ENCODE measurements at regions not wholly inside any gene's neighbourhood (a gene's known extent, or its start where the extent isn't known, plus 50 kb on each side); places are given as distances from the start of the nearest gene placed in this dataset.

- TF ChIP-seq, protein P1, sequence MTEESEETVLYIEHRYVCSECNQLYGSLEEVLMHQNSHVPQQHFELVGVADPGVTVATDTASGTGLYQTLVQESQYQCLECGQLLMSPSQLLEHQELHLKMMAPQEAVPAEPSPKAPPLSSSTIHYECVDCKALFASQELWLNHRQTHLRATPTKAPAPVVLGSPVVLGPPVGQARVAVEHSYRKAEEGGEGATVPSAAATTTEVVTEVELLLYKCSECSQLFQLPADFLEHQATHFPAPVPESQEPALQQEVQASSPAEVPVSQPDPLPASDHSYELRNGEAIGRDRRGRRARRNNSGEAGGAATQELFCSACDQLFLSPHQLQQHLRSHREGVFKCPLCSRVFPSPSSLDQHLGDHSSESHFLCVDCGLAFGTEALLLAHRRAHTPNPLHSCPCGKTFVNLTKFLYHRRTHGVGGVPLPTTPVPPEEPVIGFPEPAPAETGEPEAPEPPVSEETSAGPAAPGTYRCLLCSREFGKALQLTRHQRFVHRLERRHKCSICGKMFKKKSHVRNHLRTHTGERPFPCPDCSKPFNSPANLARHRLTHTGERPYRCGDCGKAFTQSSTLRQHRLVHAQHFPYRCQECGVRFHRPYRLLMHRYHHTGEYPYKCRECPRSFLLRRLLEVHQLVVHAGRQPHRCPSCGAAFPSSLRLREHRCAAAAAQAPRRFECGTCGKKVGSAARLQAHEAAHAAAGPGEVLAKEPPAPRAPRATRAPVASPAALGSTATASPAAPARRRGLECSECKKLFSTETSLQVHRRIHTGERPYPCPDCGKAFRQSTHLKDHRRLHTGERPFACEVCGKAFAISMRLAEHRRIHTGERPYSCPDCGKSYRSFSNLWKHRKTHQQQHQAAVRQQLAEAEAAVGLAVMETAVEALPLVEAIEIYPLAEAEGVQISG (CRISPR knock-in tag; IDR thresholded peaks at IDR 0.05): peak; percentile 64; the same call in 1 of the 2 replicates
- TF ChIP-seq ZNF644 (CRISPR knock-in tag; IDR thresholded peaks at IDR 0.05; ENCODE audit: low read depth) (peak; percentile 94), SIX1 (CRISPR knock-in tag; IDR thresholded peaks at IDR 0.05; ENCODE audit: borderline replicate concordance) (peak; percentile 50; the same call in 1 of the 2 replicates), PREB (CRISPR knock-in tag; IDR thresholded peaks at IDR 0.05) (no peak), ESRRA (CRISPR knock-in tag; IDR thresholded peaks at IDR 0.05; ENCODE audit: low read depth) (peak; percentile 97), MXD1 (CRISPR knock-in tag; IDR thresholded peaks at IDR 0.05) (no peak), GATA4 (IDR thresholded peaks at IDR 0.05; ENCODE audit: borderline replicate concordance, low read depth) (peak; percentile 49; the same call in 1 of the 2 replicates), SCMH1 (CRISPR knock-in tag; IDR thresholded peaks at IDR 0.05; ENCODE audit: borderline replicate concordance) (no peak), CAMTA2 (CRISPR knock-in tag; IDR thresholded peaks at IDR 0.05; ENCODE audit: borderline replicate concordance) (no peak), STAG1 (CRISPR knock-in tag; IDR thresholded peaks at IDR 0.05) (no peak), ZNF432 (CRISPR knock-in tag; IDR thresholded peaks at IDR 0.05; ENCODE audit: borderline replicate concordance) (peak; percentile 64; the same call in 1 of the 2 replicates), ZNF878 (CRISPR knock-in tag; IDR thresholded peaks at IDR 0.05) (no peak), KAT2B (IDR thresholded peaks at IDR 0.05; ENCODE audit: borderline replicate concordance, low read depth, low read length) (no peak), ARNT (IDR thresholded peaks at IDR 0.05) (no peak), TBL1XR1 (IDR thresholded peaks at IDR 0.05; ENCODE audit: borderline replicate concordance, low read length, partially characterized antibody) (peak; percentile 34), POLR2AphosphoS2 (IDR thresholded peaks at IDR 0.05; ENCODE audit: low read depth, low read length) (no peak), SIX4 (CRISPR knock-in tag; IDR thresholded peaks at IDR 0.05) (peak; percentile 63; the same call in 1 of the 2 replicates), ZNF550 (CRISPR knock-in tag; IDR thresholded peaks at IDR 0.05; ENCODE audit: borderline replicate concordance) (no peak)
- TF ChIP-seq, protein P2, sequence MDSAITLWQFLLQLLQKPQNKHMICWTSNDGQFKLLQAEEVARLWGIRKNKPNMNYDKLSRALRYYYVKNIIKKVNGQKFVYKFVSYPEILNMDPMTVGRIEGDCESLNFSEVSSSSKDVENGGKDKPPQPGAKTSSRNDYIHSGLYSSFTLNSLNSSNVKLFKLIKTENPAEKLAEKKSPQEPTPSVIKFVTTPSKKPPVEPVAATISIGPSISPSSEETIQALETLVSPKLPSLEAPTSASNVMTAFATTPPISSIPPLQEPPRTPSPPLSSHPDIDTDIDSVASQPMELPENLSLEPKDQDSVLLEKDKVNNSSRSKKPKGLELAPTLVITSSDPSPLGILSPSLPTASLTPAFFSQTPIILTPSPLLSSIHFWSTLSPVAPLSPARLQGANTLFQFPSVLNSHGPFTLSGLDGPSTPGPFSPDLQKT (CRISPR knock-in tag; IDR thresholded peaks at IDR 0.05; ENCODE audit: borderline replicate concordance): no peak
- TF ChIP-seq, protein P3, sequence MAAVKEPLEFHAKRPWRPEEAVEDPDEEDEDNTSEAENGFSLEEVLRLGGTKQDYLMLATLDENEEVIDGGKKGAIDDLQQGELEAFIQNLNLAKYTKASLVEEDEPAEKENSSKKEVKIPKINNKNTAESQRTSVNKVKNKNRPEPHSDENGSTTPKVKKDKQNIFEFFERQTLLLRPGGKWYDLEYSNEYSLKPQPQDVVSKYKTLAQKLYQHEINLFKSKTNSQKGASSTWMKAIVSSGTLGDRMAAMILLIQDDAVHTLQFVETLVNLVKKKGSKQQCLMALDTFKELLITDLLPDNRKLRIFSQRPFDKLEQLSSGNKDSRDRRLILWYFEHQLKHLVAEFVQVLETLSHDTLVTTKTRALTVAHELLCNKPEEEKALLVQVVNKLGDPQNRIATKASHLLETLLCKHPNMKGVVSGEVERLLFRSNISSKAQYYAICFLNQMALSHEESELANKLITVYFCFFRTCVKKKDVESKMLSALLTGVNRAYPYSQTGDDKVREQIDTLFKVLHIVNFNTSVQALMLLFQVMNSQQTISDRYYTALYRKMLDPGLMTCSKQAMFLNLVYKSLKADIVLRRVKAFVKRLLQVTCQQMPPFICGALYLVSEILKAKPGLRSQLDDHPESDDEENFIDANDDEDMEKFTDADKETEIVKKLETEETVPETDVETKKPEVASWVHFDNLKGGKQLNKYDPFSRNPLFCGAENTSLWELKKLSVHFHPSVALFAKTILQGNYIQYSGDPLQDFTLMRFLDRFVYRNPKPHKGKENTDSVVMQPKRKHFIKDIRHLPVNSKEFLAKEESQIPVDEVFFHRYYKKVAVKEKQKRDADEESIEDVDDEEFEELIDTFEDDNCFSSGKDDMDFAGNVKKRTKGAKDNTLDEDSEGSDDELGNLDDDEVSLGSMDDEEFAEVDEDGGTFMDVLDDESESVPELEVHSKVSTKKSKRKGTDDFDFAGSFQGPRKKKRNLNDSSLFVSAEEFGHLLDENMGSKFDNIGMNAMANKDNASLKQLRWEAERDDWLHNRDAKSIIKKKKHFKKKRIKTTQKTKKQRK (IDR thresholded peaks at IDR 0.05; ENCODE audit: low read length): no peak
These were observed 196.2 kb downstream of the SLCO4C1 start (continued) for GRCh38 chr5:102099766-102100331.
